GM10266 (cell line): ENCODE measurements at regions not wholly inside any gene's neighbourhood (a gene's known extent, or its start where the extent isn't known, plus 50 kb on each side); places are given as distances from the start of the nearest gene placed in this dataset.
A peak's percentile ranks its signal among the peaks of the same experiment; 100 is the strongest.
"Not testable (repeated sequence)": the region's sequence is repeated elsewhere in the genome, so short reads cannot be mapped to it uniquely, and the experiment has no call there.

Source experiments
- DNase-seq: peaks from one replicate; pipeline ENCODE4 v3.0.0; 2012; ENCODE audit errors: extremely low spot score
- TF ChIP-seq, protein P1 (sequence below): IDR thresholded peaks from 2 replicates; pipeline ENCODE4 v1.5.1; 2012; ENCODE audit warnings: mild to moderate bottlenecking, low read depth; ENCODE audit not compliant: control insufficient read depth, insufficient read depth; ENCODE audit errors: missing control alignments

DNA sequence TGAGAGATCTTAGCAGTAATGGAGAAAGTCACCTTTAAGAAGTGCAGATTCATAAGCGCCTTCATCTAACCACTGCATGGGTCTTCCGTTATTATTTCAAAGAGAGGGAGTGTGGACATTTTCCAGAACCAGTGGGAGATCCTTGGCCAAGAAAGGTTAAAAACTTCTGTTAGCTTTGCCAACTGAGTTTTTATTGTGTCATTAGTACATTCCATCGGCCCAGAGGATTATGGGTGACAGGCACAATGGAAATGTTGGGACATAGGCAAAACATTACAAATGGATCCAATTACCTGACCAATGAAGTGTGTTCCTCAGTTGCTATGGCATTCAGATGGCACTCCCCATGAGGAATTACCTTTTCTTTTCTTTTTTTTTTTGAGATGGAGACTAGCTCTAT is 115.5 kb downstream of the PPIAL4G start:
- TF ChIP-seq, protein P1, sequence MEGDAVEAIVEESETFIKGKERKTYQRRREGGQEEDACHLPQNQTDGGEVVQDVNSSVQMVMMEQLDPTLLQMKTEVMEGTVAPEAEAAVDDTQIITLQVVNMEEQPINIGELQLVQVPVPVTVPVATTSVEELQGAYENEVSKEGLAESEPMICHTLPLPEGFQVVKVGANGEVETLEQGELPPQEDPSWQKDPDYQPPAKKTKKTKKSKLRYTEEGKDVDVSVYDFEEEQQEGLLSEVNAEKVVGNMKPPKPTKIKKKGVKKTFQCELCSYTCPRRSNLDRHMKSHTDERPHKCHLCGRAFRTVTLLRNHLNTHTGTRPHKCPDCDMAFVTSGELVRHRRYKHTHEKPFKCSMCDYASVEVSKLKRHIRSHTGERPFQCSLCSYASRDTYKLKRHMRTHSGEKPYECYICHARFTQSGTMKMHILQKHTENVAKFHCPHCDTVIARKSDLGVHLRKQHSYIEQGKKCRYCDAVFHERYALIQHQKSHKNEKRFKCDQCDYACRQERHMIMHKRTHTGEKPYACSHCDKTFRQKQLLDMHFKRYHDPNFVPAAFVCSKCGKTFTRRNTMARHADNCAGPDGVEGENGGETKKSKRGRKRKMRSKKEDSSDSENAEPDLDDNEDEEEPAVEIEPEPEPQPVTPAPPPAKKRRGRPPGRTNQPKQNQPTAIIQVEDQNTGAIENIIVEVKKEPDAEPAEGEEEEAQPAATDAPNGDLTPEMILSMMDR = no peak
- DNase-seq = no peak

DNA sequence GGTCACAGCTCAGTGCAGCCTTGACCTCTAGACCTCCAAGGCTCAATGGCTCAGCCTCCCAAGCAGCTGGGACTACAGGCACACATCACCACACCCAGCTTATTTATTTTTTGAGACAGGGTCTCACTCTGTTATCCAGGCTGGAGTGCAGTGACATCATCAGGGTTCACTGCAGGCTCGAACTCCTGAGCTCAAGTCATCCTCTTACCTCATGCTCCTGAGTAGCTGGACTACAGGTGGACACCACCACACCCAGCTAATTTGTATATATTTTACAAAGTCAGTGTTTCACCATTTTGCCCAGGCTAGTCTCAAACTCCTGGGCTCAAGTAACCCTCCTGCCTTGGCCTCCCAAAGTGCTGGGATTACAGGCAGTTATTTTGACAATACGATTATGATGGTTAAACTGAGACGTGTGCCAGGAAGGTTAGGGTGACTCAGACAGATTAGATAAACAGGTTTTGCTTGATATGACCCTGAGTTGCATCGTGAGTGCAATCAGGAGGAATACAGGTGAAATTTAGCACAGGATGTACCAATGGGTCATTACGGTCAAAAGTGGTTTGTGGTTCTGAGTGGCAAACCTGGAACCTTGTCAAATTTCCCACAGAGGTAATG is 116.9 kb downstream of the PPIAL4G start:
- not testable (repeated sequence) for DNase-seq

DNA sequence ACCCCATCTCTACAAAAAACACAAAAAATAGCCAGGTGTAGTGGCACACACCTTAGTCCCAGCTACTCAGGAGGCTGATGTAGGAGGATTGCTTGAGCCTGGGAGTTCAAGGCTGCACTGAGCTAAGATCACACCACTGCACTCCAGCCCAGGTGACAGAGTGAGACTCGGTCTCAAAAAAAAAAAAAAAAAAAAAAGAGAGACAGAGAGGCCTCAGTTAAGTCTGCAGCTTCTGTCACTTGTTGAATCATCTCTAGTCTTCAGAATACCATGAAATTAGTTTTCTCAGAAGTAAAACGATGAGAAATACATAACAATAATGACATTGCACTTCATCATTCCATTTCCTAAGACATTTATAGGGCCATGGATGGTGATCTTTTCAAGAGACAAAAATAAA is 118.0 kb downstream of the PPIAL4G start:
- DNase-seq = not testable (repeated sequence)

DNA sequence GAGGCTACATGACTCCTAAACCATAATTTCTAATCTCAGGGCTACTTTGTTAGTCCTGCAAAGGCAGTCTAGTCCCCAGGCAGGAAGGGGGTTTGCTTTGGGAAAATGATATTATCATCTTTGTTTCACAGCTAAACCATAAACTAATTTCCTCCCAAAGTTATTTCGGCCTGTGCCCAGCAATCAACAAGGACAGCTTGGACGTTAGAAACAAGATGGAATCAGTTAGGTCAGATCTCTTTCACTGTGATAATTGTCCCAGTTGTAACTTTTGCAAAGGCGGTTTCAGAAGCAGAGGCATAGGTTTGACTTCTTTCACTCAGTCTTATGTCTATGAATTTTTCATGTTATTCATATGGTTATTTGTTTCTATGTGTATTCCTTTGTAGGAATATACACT is 119.1 kb downstream of the PPIAL4G start:
- not testable (repeated sequence) for DNase-seq

DNA sequence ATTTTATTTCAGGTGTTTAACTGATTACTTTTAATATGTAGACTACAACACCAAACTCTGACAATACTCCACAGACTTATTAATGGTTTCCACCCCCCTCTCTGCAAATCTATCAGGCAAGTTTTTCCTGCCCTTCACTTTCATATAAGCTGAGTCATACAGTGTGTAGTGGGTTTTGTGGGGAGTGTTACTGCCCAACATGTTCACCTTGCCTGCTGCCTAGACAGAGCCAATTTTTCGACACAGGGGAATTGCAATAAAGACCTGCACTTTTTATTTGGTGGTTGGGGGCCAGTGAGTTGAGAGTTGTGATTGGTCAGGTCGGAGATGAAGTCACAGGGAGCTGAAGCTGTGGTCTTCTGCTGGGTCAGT is 119.7 kb downstream of the PPIAL4G start:
- TF ChIP-seq, protein P1 = no peak
- DNase-seq = no peak

DNA sequence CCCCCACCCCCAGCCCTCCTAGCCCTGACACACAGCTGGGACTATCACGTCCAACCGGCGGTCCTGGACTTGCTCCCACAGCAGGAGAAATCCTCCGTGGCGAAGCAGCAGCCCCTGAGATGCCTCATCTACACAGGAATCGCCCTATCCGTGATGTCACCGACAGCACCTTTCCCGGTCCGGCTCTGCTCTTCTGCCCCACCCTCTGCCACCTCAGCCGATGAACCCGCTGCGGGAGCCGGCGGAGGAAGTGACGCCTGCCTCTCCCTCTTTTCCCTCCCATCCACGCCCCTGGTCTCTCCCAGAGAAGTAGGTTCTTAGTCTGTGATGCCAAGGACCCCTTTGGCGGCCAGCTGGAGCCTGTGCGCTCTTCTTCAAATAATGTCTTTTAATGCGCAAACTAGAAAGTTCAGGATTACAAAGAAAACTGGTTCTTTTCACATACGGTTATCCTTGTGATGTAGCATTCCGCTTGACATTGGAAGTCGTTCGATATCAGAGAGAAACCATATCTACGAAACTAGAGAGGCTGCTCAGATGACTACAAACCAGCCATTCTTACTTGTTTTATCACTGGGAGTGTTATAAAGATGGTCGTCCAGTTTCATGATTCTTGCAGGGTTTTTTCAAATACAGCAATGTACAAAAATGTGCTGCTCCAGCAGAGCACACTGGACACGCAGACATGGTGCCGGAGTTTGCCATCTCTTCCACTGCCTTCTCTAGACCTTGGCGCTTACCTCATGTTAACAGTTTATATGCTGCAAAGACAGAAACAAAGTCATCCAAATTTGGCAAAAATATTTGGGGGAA is 120.3 kb downstream of the PPIAL4G start:
- DNase-seq = no peak
- TF ChIP-seq, protein P1 = no peak

DNA sequence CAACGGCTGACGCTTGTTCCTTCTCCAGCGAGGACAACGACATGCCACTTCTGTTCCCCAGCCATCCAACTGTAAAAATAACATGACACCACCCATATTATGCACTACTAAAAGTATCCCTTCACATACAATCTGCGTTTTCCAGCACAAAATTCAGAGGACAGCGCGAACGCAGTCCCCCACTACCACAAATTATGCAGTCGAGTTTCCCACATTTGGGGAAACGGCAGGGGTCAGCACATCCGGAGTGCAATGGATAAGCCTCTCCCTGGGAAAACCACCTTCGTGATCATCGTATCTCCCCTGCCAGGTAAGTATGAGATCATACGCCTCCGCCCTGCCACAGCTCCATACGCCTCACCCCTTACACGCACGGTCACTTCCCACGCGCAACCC is 120.9 kb downstream of the PPIAL4G start:
- TF ChIP-seq, protein P1 = no peak
- no peak for DNase-seq

DNA sequence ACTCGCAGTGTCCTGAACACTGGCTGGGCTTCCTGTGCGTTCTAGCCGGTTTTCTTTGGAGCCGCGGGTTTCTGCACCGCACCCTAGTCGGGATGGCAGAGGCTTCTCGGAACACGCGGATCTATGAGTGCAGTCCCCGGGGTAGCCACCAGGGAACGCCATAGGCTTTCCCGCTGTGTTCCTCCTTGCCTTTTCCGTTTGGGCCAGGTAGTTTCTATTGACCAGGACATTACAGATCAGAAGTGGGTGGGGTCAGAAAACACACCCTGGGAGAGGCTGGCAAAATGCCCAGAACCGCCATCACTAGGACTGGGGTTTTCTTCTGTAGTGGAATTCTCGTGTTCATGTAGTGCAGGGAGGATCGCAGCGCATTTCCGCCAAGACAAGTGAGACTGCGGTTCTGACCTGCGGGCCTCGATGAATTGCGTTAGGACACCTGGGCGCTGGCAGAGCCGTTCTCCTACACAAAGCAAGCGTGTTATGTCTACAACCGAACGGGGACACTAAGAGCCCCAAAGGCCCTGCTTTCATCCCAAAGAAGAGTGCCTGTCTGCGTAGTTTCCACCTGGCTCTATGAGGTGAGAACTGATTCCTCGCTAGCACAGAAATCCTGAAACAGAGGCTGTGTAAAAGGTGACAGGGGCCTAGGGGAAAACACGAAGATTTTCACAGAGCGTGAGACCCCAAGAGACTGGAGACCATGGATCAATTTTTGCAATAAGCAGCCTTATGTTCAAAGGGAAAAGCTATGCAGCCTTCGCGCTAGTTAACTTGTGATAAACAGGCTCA is 121.5 kb downstream of the PPIAL4G start:
- DNase-seq = not testable (repeated sequence)
- TF ChIP-seq, protein P1 = peak; percentile 25
